ENCODE measurements at regions not wholly inside any gene's neighbourhood (a gene's known extent, or its start where the extent isn't known, plus 50 kb on each side); places are given as distances from the start of the nearest gene placed in this dataset.

- no peaks in the 10 kb centered on the region for H3K79me2 ChIP-seq (replicated peaks; ENCODE audit: insufficient read depth, low read length)
- no peaks in the 10 kb centered on the region for H4K20me1 ChIP-seq (ENCODE audit: insufficient read depth)
- H3K4me3 ChIP-seq (ENCODE audit: low read length) = no peak overlapping the region
- no peak overlapping the region for H3K4me2 ChIP-seq (ENCODE audit: low read length)
- H3K9ac ChIP-seq (ENCODE audit: low read length) = no peak overlapping the region
- no peaks in the 10 kb centered on the region for H3F3A ChIP-seq (ENCODE audit: insufficient read depth, low read length, poor library complexity, severe bottlenecking)
- no peak overlapping the region for H2AFZ ChIP-seq (ENCODE audit: low read depth, low read length)
- no peaks in the 10 kb centered on the region for H3K9me2 ChIP-seq (ENCODE audit: insufficient read depth, low read length)
- no peaks in the 10 kb centered on the region for H3K27me3 ChIP-seq (ENCODE audit: insufficient read depth, low read depth, low read length)
- no peak overlapping the region for H3K27ac ChIP-seq (ENCODE audit: low read length)
- H3K9me3 ChIP-seq (ENCODE audit: low read length) = no peaks in the 10 kb centered on the region
- H3K36me3 ChIP-seq (ENCODE audit: insufficient read depth, low read length) = no peaks in the 10 kb centered on the region
- TF ChIP-seq SMC3 (conservative IDR thresholded peaks at IDR 0.05; ENCODE audit: poor library complexity) (no peak), RAD21 (conservative IDR thresholded peaks at IDR 0.05) (no peak), EP300 (conservative IDR thresholded peaks at IDR 0.05; ENCODE audit: poor library complexity, severe bottlenecking) (no peak), EZH2 (IDR thresholded peaks at IDR 0.05; ENCODE audit: borderline replicate concordance, insufficient read depth, low read length, poor library complexity, severe bottlenecking) (no peak), TAF1 (IDR thresholded peaks at IDR 0.05; ENCODE audit: low read depth) (no peak), MXI1 (conservative IDR thresholded peaks at IDR 0.05; ENCODE audit: poor library complexity, severe bottlenecking) (no peak), POLR2AphosphoS5 (IDR thresholded peaks at IDR 0.05) (no peak)
- TF ChIP-seq, protein P1, sequence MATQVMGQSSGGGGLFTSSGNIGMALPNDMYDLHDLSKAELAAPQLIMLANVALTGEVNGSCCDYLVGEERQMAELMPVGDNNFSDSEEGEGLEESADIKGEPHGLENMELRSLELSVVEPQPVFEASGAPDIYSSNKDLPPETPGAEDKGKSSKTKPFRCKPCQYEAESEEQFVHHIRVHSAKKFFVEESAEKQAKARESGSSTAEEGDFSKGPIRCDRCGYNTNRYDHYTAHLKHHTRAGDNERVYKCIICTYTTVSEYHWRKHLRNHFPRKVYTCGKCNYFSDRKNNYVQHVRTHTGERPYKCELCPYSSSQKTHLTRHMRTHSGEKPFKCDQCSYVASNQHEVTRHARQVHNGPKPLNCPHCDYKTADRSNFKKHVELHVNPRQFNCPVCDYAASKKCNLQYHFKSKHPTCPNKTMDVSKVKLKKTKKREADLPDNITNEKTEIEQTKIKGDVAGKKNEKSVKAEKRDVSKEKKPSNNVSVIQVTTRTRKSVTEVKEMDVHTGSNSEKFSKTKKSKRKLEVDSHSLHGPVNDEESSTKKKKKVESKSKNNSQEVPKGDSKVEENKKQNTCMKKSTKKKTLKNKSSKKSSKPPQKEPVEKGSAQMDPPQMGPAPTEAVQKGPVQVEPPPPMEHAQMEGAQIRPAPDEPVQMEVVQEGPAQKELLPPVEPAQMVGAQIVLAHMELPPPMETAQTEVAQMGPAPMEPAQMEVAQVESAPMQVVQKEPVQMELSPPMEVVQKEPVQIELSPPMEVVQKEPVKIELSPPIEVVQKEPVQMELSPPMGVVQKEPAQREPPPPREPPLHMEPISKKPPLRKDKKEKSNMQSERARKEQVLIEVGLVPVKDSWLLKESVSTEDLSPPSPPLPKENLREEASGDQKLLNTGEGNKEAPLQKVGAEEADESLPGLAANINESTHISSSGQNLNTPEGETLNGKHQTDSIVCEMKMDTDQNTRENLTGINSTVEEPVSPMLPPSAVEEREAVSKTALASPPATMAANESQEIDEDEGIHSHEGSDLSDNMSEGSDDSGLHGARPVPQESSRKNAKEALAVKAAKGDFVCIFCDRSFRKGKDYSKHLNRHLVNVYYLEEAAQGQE (IDR thresholded peaks at IDR 0.05; ENCODE audit: borderline replicate concordance) = no peak
- TF ChIP-seq, protein P2, sequence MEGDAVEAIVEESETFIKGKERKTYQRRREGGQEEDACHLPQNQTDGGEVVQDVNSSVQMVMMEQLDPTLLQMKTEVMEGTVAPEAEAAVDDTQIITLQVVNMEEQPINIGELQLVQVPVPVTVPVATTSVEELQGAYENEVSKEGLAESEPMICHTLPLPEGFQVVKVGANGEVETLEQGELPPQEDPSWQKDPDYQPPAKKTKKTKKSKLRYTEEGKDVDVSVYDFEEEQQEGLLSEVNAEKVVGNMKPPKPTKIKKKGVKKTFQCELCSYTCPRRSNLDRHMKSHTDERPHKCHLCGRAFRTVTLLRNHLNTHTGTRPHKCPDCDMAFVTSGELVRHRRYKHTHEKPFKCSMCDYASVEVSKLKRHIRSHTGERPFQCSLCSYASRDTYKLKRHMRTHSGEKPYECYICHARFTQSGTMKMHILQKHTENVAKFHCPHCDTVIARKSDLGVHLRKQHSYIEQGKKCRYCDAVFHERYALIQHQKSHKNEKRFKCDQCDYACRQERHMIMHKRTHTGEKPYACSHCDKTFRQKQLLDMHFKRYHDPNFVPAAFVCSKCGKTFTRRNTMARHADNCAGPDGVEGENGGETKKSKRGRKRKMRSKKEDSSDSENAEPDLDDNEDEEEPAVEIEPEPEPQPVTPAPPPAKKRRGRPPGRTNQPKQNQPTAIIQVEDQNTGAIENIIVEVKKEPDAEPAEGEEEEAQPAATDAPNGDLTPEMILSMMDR (IDR thresholded peaks at IDR 0.05; ENCODE audit: poor library complexity, severe bottlenecking) = no peak
Observed at GRCh38 chr16:59487067-59487466, 753.0 kb upstream of the GOT2 start.

GRCh38 chr16:59484833-59485516, 750.9 kb upstream of the GOT2 start:
- no peak overlapping the region for H3K27ac ChIP-seq (ENCODE audit: low read length)
- H3K4me3 ChIP-seq (ENCODE audit: low read length) = no peak overlapping the region
- H3K9me3 ChIP-seq (ENCODE audit: low read length) = no peaks in the 10 kb centered on the region
- no peaks in the 10 kb centered on the region for H3F3A ChIP-seq (ENCODE audit: insufficient read depth, low read length, poor library complexity, severe bottlenecking)
- H3K27me3 ChIP-seq (ENCODE audit: insufficient read depth, low read depth, low read length) = no peaks in the 10 kb centered on the region
- H4K20me1 ChIP-seq (ENCODE audit: insufficient read depth) = no peaks in the 10 kb centered on the region
- H3K9me2 ChIP-seq (ENCODE audit: insufficient read depth, low read length) = no peaks in the 10 kb centered on the region
- no peak overlapping the region for H2AFZ ChIP-seq (ENCODE audit: low read depth, low read length)
- no peak overlapping the region for H3K4me2 ChIP-seq (ENCODE audit: low read length)
- no peak overlapping the region for H3K9ac ChIP-seq (ENCODE audit: low read length)
- no peaks in the 10 kb centered on the region for H3K36me3 ChIP-seq (ENCODE audit: insufficient read depth, low read length)
- TF ChIP-seq EP300 (conservative IDR thresholded peaks at IDR 0.05; ENCODE audit: poor library complexity, severe bottlenecking) (peak; percentile 38), MXI1 (conservative IDR thresholded peaks at IDR 0.05; ENCODE audit: poor library complexity, severe bottlenecking) (no peak)
- no peaks in the 10 kb centered on the region for H3K79me2 ChIP-seq (replicated peaks; ENCODE audit: insufficient read depth, low read length)

Data from neural cell (in vitro differentiated cells).